ENCODE measurements at regions not wholly inside any gene's neighbourhood (a gene's known extent, or its start where the extent isn't known, plus 50 kb on each side); places are given as distances from the start of the nearest gene placed in this dataset.

DNA sequence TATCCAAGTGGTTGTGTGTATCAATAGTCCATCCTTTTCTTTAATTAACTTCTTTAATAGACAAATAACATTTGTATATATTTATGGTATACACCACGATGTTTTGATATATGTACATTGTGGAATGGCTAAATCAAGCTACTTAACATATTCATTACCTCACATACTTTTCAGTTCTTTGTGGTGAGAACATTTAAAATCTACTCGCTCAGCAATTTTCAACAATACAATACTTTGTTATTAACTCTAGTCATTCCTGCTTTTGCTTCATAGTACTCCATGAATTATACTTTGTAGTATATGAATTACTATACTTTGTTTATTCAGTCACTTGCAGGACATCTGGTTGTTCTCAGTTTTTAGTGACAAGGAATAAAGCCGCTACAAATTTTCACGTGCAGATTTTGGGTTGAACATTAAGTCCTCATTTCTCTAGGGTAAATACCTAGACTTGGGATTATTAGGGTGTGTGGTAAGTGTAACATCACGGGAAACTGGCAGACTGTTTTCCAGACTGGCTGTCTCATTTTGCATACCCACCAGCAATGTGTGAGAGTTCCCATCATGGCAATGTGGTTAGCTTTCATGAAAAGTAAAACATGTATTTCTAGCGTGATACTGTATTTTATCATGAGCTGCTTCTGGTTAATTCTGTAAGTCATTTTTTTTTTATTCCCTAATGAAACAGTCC is 354.4 kb upstream of the WWC1 start:
- H3K36me3 ChIP-seq (ENCODE audit: control insufficient read depth in 1 of 2, insufficient read depth in 2 of 2, low read depth in 1 of 2, low read length in 2 of 2) = peaks cover 0 to 3% of the 10 kb centered on the region in 2 experiments
- DNase-seq = no peak
- H3K4ac ChIP-seq (ENCODE audit: low read depth in 1 of 2, low read length in 2 of 2) = no peak overlapping the region
- WGBS = 89% methylated on average over 4 of the region's 6 CpGs
- H3K27ac ChIP-seq (ENCODE audit: low read length, poor library complexity, severe bottlenecking) = peak overlapping the region; percentile 39
- H2BK5ac ChIP-seq (ENCODE audit: low read depth, low read length, poor library complexity, severe bottlenecking) = no peak overlapping the region
- no peak overlapping the region for H3K4me3 ChIP-seq (ENCODE audit: insufficient read depth in 1 of 2, low read depth in 1 of 2, low read length in 2 of 2)
- no peak overlapping the region for H2BK12ac ChIP-seq (ENCODE audit: low read length in 2 of 2)
- H3K23ac ChIP-seq (ENCODE audit: low read length in 2 of 2) = no peak overlapping the region
- H2AK5ac ChIP-seq (ENCODE audit: low read length, severe bottlenecking) = no peak overlapping the region
- no peaks in the 10 kb centered on the region for H3K9me3 ChIP-seq (ENCODE audit: control insufficient read depth, low read length)
- no peak overlapping the region for H3K14ac ChIP-seq (ENCODE audit: low read length in 2 of 2)
- no peak overlapping the region for H4K8ac ChIP-seq (ENCODE audit: low read length)
- H3K27me3 ChIP-seq (ENCODE audit: control insufficient read depth in 1 of 2, insufficient read depth in 1 of 2, low read length in 2 of 2) = no peaks in the 10 kb centered on the region
- peaks cover 4% of the 10 kb centered on the region for H3K4me1 ChIP-seq (ENCODE audit: control insufficient read depth, insufficient read depth, low read depth, low read length)
- H2AFZ ChIP-seq (ENCODE audit: low read depth, low read length) = no peak overlapping the region
- H4K91ac ChIP-seq (ENCODE audit: low read length) = no peak overlapping the region
- peaks cover 13% of the 10 kb centered on the region for H3K79me1 ChIP-seq (replicated peaks; ENCODE audit: low read length, poor library complexity, severe bottlenecking)
- no peak overlapping the region for H3K18ac ChIP-seq (ENCODE audit: low read depth in 1 of 2, low read length in 2 of 2)
- H3K4me2 ChIP-seq (ENCODE audit: low read length, poor library complexity, severe bottlenecking) = no peak overlapping the region
- no peak overlapping the region for H2BK120ac ChIP-seq (ENCODE audit: low read depth, low read length)
- H2BK15ac ChIP-seq (ENCODE audit: low read depth, poor library complexity, severe bottlenecking) = no peak overlapping the region
- H3K9ac ChIP-seq (ENCODE audit: low read length) = no peak overlapping the region

DNA sequence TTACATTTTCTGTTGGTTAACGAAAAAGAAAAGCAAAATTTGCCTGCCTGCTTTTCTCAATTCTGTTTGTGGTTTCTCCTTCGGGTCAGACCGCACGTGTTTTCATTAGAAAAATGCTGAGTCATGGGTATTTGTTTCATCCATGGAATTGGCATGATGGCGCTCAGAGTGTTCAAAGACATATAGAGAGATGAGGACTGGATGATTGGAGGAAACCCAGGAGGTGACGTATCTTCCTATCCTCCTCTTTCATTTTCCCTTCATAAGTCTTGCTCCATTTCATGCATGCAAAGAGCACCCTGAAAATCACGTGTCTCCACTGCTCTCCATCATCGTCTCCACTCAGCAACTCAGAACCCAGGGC is 353.8 kb upstream of the WWC1 start:
- Histone ChIP-seq H3K23ac (ENCODE audit: low read length in 2 of 2) (no peak overlapping the region), H2AK5ac (ENCODE audit: low read length, severe bottlenecking) (peak overlapping the region; percentile 81), H2BK15ac (ENCODE audit: low read depth, poor library complexity, severe bottlenecking) (no peak overlapping the region), H3K4me1 (ENCODE audit: control insufficient read depth, insufficient read depth, low read depth, low read length) (peaks cover 4% of the 10 kb centered on the region), H3K36me3 (ENCODE audit: control insufficient read depth in 1 of 2, insufficient read depth in 2 of 2, low read depth in 1 of 2, low read length in 2 of 2) (peaks cover 0 to 3% of the 10 kb centered on the region in 2 experiments), H2BK5ac (ENCODE audit: low read depth, low read length, poor library complexity, severe bottlenecking) (no peak overlapping the region), H2BK12ac (ENCODE audit: low read length in 2 of 2) (no peak overlapping the region), H3K27ac (ENCODE audit: low read length, poor library complexity, severe bottlenecking) (peak overlapping the region; percentile 11), H3K14ac (ENCODE audit: low read length in 2 of 2) (no peak overlapping the region), H3K18ac (ENCODE audit: low read depth in 1 of 2, low read length in 2 of 2) (peak overlapping the region in 1 of 2 experiments; percentile 6), H3K79me1 (replicated peaks; ENCODE audit: low read length, poor library complexity, severe bottlenecking) (peaks cover 16% of the 10 kb centered on the region), H3K9ac (ENCODE audit: low read length) (no peak overlapping the region), H3K9me3 (ENCODE audit: control insufficient read depth, low read length) (no peaks in the 10 kb centered on the region), H4K91ac (ENCODE audit: low read length) (no peak overlapping the region), H3K4ac (ENCODE audit: low read depth in 1 of 2, low read length in 2 of 2) (peak overlapping the region in 1 of 2 experiments; percentile 38), H3K4me3 (ENCODE audit: insufficient read depth in 1 of 2, low read depth in 1 of 2, low read length in 2 of 2) (no peak overlapping the region), H3K27me3 (ENCODE audit: control insufficient read depth in 1 of 2, insufficient read depth in 1 of 2, low read length in 2 of 2) (no peaks in the 10 kb centered on the region), H4K8ac (ENCODE audit: low read length) (no peak overlapping the region), H2BK120ac (ENCODE audit: low read depth, low read length) (no peak overlapping the region), H3K4me2 (ENCODE audit: low read length, poor library complexity, severe bottlenecking) (peak overlapping the region; percentile 18), H2AFZ (ENCODE audit: low read depth, low read length) (no peak overlapping the region)
- 97% methylated on average over 8 of the region's 8 CpGs for WGBS
- no peak for DNase-seq

DNA sequence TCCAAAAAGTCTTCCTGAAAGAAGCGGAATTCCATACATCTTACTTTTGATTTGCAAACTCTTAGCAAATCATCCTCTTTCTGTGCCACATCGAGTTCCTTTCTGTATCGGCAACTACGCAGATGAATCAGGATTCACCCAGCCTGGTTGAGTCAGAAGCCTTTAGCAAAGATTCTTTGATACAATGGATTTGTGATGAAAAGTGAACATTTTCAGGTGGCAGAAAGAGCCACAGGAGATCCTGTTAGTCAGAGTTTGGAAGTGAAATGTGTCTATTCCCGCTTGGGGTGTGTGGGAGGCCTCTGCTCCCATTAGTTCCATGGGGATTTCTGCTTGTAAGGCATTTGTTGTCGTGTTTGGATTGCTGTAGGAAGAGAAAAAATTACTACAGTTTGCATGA is 351.8 kb upstream of the WWC1 start:
- Histone ChIP-seq H4K91ac (ENCODE audit: low read length) (no peak overlapping the region), H2BK12ac (ENCODE audit: low read length in 2 of 2) (no peak overlapping the region), H3K36me3 (ENCODE audit: control insufficient read depth in 1 of 2, insufficient read depth in 2 of 2, low read depth in 1 of 2, low read length in 2 of 2) (peaks cover 0 to under 1% of the 10 kb centered on the region in 2 experiments), H3K18ac (ENCODE audit: low read depth in 1 of 2, low read length in 2 of 2) (no peak overlapping the region), H3K9ac (ENCODE audit: low read length) (no peak overlapping the region), H3K79me1 (replicated peaks; ENCODE audit: low read length, poor library complexity, severe bottlenecking) (peaks cover 15% of the 10 kb centered on the region), H3K14ac (ENCODE audit: low read length in 2 of 2) (no peak overlapping the region), H3K27ac (ENCODE audit: low read length, poor library complexity, severe bottlenecking) (peak overlapping the region; percentile 72), H2AK5ac (ENCODE audit: low read length, severe bottlenecking) (peak overlapping the region; percentile 60), H2BK15ac (ENCODE audit: low read depth, poor library complexity, severe bottlenecking) (no peak overlapping the region), H3K4me3 (ENCODE audit: insufficient read depth in 1 of 2, low read depth in 1 of 2, low read length in 2 of 2) (no peak overlapping the region), H2AFZ (ENCODE audit: low read depth, low read length) (no peak overlapping the region), H3K4ac (ENCODE audit: low read depth in 1 of 2, low read length in 2 of 2) (no peak overlapping the region), H3K4me1 (ENCODE audit: control insufficient read depth, insufficient read depth, low read depth, low read length) (peaks cover 7% of the 10 kb centered on the region), H3K23ac (ENCODE audit: low read length in 2 of 2) (no peak overlapping the region), H3K4me2 (ENCODE audit: low read length, poor library complexity, severe bottlenecking) (no peak overlapping the region), H2BK5ac (ENCODE audit: low read depth, low read length, poor library complexity, severe bottlenecking) (no peak overlapping the region), H4K8ac (ENCODE audit: low read length) (no peak overlapping the region), H3K27me3 (ENCODE audit: control insufficient read depth in 1 of 2, insufficient read depth in 1 of 2, low read length in 2 of 2) (no peaks in the 10 kb centered on the region), H3K9me3 (ENCODE audit: control insufficient read depth, low read length) (no peaks in the 10 kb centered on the region), H2BK120ac (ENCODE audit: low read depth, low read length) (no peak overlapping the region)
- 97% methylated on average over 5 of the region's 6 CpGs for WGBS
- DNase-seq = no peak

DNA sequence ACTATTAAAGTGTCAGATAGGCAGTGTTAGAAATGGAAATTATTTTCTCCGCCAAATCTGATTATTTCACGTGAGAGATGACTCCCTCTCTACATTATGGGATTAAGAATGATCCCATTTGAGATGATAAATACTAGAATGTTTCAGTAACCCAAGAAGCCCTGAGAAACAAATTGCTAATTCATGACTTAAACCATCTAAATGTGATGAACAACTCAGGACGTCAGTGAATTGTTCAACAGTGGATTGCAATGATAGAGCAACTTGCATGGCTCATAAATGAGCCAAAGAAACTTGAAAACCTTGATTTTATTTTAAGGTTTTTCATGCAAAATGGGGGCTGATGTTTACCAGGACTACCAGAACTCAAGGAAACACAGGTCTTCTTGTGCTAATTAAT is 350.5 kb upstream of the WWC1 start:
- no peak overlapping the region for H3K9ac ChIP-seq (ENCODE audit: low read length)
- no peak overlapping the region for H3K4me3 ChIP-seq (ENCODE audit: insufficient read depth in 1 of 2, low read depth in 1 of 2, low read length in 2 of 2)
- no peaks in the 10 kb centered on the region for H3K36me3 ChIP-seq (ENCODE audit: control insufficient read depth in 1 of 2, insufficient read depth in 2 of 2, low read depth in 1 of 2, low read length in 2 of 2)
- no peak overlapping the region for H3K18ac ChIP-seq (ENCODE audit: low read depth in 1 of 2, low read length in 2 of 2)
- H3K27me3 ChIP-seq (ENCODE audit: control insufficient read depth in 1 of 2, insufficient read depth in 1 of 2, low read length in 2 of 2) = no peaks in the 10 kb centered on the region
- H3K4me1 ChIP-seq (ENCODE audit: control insufficient read depth, insufficient read depth, low read depth, low read length) = peaks cover 10% of the 10 kb centered on the region
- no peak overlapping the region for H2BK12ac ChIP-seq (ENCODE audit: low read length in 2 of 2)
- no peak overlapping the region for H2BK5ac ChIP-seq (ENCODE audit: low read depth, low read length, poor library complexity, severe bottlenecking)
- no peak overlapping the region for H3K4ac ChIP-seq (ENCODE audit: low read depth in 1 of 2, low read length in 2 of 2)
- no peak overlapping the region for H4K8ac ChIP-seq (ENCODE audit: low read length)
- H2AK5ac ChIP-seq (ENCODE audit: low read length, severe bottlenecking) = peak overlapping the region; percentile 80
- H3K9me3 ChIP-seq (ENCODE audit: control insufficient read depth, low read length) = no peaks in the 10 kb centered on the region
- no peak for DNase-seq
- H2BK15ac ChIP-seq (ENCODE audit: low read depth, poor library complexity, severe bottlenecking) = no peak overlapping the region
- WGBS = 89% methylated on average over 1 of the region's 3 CpGs
- peaks cover 13% of the 10 kb centered on the region for H3K79me1 ChIP-seq (replicated peaks; ENCODE audit: low read length, poor library complexity, severe bottlenecking)
- H4K91ac ChIP-seq (ENCODE audit: low read length) = no peak overlapping the region
- H3K27ac ChIP-seq (ENCODE audit: low read length, poor library complexity, severe bottlenecking) = peak overlapping the region; percentile 72
- H3K4me2 ChIP-seq (ENCODE audit: low read length, poor library complexity, severe bottlenecking) = no peak overlapping the region
- H3K14ac ChIP-seq (ENCODE audit: low read length in 2 of 2) = no peak overlapping the region
- H2BK120ac ChIP-seq (ENCODE audit: low read depth, low read length) = no peak overlapping the region
- H2AFZ ChIP-seq (ENCODE audit: low read depth, low read length) = no peak overlapping the region
- no peak overlapping the region for H3K23ac ChIP-seq (ENCODE audit: low read length in 2 of 2)
